ENCODE measurements at regions not wholly inside any gene's neighbourhood (a gene's known extent, or its start where the extent isn't known, plus 50 kb on each side); places are given as distances from the start of the nearest gene placed in this dataset.

GRCh38 chr4:123162859-123163258 is 233.7 kb upstream of the SPRY1 start:
- Mint-ChIP-seq H3K27me3 (ENCODE audit: low read depth) (no peaks in the 10 kb centered on the region), H3K9me3 (peaks cover 9% of the 10 kb centered on the region), H3K36me3 (ENCODE audit: low read depth) (peaks cover 9% of the 10 kb centered on the region), H3K27ac (ENCODE audit: unreplicated experiment) (no peak overlapping the region), H3K4me3 (no peak overlapping the region), H3K4me1 (no peaks in the 10 kb centered on the region)
- DNase-seq (ENCODE audit: low read depth, low spot score) = no peak
- TF ChIP-seq, protein P1, sequence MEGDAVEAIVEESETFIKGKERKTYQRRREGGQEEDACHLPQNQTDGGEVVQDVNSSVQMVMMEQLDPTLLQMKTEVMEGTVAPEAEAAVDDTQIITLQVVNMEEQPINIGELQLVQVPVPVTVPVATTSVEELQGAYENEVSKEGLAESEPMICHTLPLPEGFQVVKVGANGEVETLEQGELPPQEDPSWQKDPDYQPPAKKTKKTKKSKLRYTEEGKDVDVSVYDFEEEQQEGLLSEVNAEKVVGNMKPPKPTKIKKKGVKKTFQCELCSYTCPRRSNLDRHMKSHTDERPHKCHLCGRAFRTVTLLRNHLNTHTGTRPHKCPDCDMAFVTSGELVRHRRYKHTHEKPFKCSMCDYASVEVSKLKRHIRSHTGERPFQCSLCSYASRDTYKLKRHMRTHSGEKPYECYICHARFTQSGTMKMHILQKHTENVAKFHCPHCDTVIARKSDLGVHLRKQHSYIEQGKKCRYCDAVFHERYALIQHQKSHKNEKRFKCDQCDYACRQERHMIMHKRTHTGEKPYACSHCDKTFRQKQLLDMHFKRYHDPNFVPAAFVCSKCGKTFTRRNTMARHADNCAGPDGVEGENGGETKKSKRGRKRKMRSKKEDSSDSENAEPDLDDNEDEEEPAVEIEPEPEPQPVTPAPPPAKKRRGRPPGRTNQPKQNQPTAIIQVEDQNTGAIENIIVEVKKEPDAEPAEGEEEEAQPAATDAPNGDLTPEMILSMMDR (conservative IDR thresholded peaks at IDR 0.05) = no peak

- H3K4me3 Mint-ChIP-seq = no peak overlapping the region
- peaks cover 9% of the 10 kb centered on the region for H3K9me3 Mint-ChIP-seq
- H3K4me1 Mint-ChIP-seq = no peaks in the 10 kb centered on the region
- TF ChIP-seq, protein P1 (conservative IDR thresholded peaks at IDR 0.05) = no peak
- no peak overlapping the region for H3K27ac Mint-ChIP-seq (ENCODE audit: unreplicated experiment)
- peaks cover 9% of the 10 kb centered on the region for H3K36me3 Mint-ChIP-seq (ENCODE audit: low read depth)
- DNase-seq (ENCODE audit: low read depth, low spot score) = no peak
- no peaks in the 10 kb centered on the region for H3K27me3 Mint-ChIP-seq (ENCODE audit: low read depth)
Observed at GRCh38 chr4:123163501-123163900, 233.1 kb upstream of the SPRY1 start.

- H3K4me3 Mint-ChIP-seq = no peak overlapping the region
- TF ChIP-seq, protein P1 (conservative IDR thresholded peaks at IDR 0.05) = no peak
- H3K27me3 Mint-ChIP-seq (ENCODE audit: low read depth) = no peaks in the 10 kb centered on the region
- H3K27ac Mint-ChIP-seq (ENCODE audit: unreplicated experiment) = no peak overlapping the region
- DNase-seq (ENCODE audit: low read depth, low spot score) = no peak
- peaks cover 9% of the 10 kb centered on the region for H3K9me3 Mint-ChIP-seq
- H3K36me3 Mint-ChIP-seq (ENCODE audit: low read depth) = peaks cover 9% of the 10 kb centered on the region
- no peaks in the 10 kb centered on the region for H3K4me1 Mint-ChIP-seq
Observed at GRCh38 chr4:123166023-123166422, 230.6 kb upstream of the SPRY1 start.

DNA sequence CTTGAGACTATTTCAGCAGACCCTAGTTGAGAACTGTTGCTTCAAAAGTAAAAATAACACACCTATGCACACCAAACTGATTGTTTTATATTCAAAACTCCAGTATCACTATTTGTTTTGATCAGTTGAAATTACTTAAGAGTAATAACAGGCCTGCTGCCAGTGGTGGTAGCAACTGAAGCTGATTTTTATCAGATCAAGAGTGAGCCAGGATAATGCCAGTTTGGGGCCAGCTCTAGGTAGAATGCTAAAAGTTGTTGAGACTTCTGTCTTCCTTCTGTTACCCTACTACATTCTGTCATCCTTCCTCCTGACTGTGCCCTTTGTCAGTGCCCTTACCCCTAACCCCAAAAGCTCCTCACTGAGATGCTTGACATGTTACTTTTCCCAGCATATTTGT is 228.7 kb upstream of the SPRY1 start:
- no peak overlapping the region for H3K27ac Mint-ChIP-seq (ENCODE audit: unreplicated experiment)

DNA sequence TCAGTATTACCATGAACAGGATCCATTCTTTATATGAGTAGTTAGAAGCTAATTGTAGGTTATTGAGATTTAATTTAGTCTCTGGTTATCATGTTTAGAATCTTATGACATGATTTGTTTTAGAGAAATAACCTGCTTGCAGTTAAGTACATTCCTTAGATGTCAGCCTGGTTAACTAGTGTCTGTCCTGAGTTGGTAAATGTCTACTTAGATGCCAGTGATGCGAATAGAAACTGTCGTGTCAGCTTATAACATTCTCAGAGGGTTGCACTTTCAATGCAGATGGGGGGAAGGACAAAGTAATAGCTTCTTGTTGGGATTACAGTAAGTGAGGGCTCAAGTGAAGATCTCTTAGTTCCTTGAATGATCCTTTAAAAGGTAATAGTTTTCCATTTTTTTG is 227.8 kb upstream of the SPRY1 start:
- no peak overlapping the region for H3K27ac Mint-ChIP-seq (ENCODE audit: unreplicated experiment)
- peaks cover 6% of the 10 kb centered on the region for H3K36me3 Mint-ChIP-seq (ENCODE audit: low read depth)
- H3K9me3 Mint-ChIP-seq = peaks cover 8% of the 10 kb centered on the region
- H3K4me3 Mint-ChIP-seq = no peak overlapping the region
- TF ChIP-seq, protein P1 (conservative IDR thresholded peaks at IDR 0.05) = no peak
- no peaks in the 10 kb centered on the region for H3K4me1 Mint-ChIP-seq
- no peak for DNase-seq (ENCODE audit: low read depth, low spot score)
- no peaks in the 10 kb centered on the region for H3K27me3 Mint-ChIP-seq (ENCODE audit: low read depth)

More for the DNA sequence above, 228.7 kb upstream of the SPRY1 start:
- H3K9me3 Mint-ChIP-seq = peaks cover 6% of the 10 kb centered on the region
- H3K4me3 Mint-ChIP-seq = no peak overlapping the region
- TF ChIP-seq, protein P1 (conservative IDR thresholded peaks at IDR 0.05) = no peak
- H3K36me3 Mint-ChIP-seq (ENCODE audit: low read depth) = peaks cover 6% of the 10 kb centered on the region
- no peak for DNase-seq (ENCODE audit: low read depth, low spot score)
- no peaks in the 10 kb centered on the region for H3K4me1 Mint-ChIP-seq
- no peaks in the 10 kb centered on the region for H3K27me3 Mint-ChIP-seq (ENCODE audit: low read depth)

DNA sequence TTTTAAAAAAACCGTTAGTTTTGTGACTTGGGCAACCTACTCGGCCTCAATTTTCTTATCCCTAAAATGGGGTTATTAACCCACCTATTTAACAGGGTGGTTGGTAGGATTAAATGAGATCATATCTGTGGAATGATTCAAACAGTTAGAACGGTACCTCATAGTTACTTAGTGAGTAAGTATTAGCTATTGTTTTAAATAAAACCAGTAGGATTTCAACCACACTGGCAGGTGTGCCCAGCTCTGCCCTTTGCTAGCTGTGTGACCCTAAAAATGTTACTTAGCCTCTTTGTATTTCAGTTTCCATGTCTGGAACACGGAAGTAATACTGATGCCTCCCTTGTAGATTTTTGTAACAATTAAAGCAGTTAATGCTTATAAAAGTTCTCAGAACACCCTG is 225.8 kb upstream of the SPRY1 start:
- Mint-ChIP-seq H3K4me3 (no peak overlapping the region), H3K9me3 (peaks cover 12% of the 10 kb centered on the region), H3K36me3 (ENCODE audit: low read depth) (peaks cover 6% of the 10 kb centered on the region), H3K27me3 (ENCODE audit: low read depth) (no peaks in the 10 kb centered on the region), H3K4me1 (no peaks in the 10 kb centered on the region), H3K27ac (ENCODE audit: unreplicated experiment) (no peak overlapping the region)
- TF ChIP-seq, protein P1 (conservative IDR thresholded peaks at IDR 0.05) = no peak
- DNase-seq (ENCODE audit: low read depth, low spot score) = no peak
